CD4-positive, CD25-positive, alpha-beta regulatory T cell (primary cell): ENCODE measurements at regions not wholly inside any gene's neighbourhood (a gene's known extent, or its start where the extent isn't known, plus 50 kb on each side); places are given as distances from the start of the nearest gene placed in this dataset.

Source experiments
- ATAC-seq, 2 donors: fragments of 150-1000 bp; cut with Tn5 transposase; one replicate each; pipeline ENCODE4 v1.10.0; 2021; ENCODE audit warnings: low read depth in 2 of 2, moderate number of reproducible peaks in 2 of 2, moderate library complexity in 1 of 2
- DNase-seq, 3 donors: peaks; one replicate each; pipeline versions ENCODE4 v3.0.0 to v3.0.0-alpha.2; 2012 to 2022; ENCODE audit warnings: mixed read lengths in 1 of 3
- H3K27ac ChIP-seq: one replicate; pipeline ENCODE4 v1.7.0; 2013; ENCODE audit warnings: mild to moderate bottlenecking, low read length; ENCODE audit not compliant: insufficient read depth, poor library complexity, severe bottlenecking
- H3K27me3 ChIP-seq: one replicate; pipeline ENCODE4 v1.7.0; 2013; ENCODE audit warnings: low read length; ENCODE audit not compliant: control insufficient read depth, insufficient read depth
- H3K36me3 ChIP-seq: one replicate; pipeline ENCODE4 v1.7.0; 2013; ENCODE audit warnings: mild to moderate bottlenecking, low read length, moderate library complexity; ENCODE audit not compliant: control insufficient read depth, insufficient read depth
- H3K4me1 ChIP-seq: 2 replicates; pipeline ENCODE4 v1.7.0; 2013; ENCODE audit warnings: mild to moderate bottlenecking, low read length; ENCODE audit not compliant: insufficient read depth, control insufficient read depth, poor library complexity, severe bottlenecking
- H3K4me3 ChIP-seq: one replicate; pipeline ENCODE4 v1.7.0; 2013; ENCODE audit warnings: low read depth, mild to moderate bottlenecking, low read length, moderate library complexity
- H3K9me3 ChIP-seq, 2 experiments: 1 replicate in 1 of 2; 2 replicates in 1 of 2; pipeline ENCODE4 v1.7.0; 2013; ENCODE audit warnings: low read length in 2 of 2, mild to moderate bottlenecking in 1 of 2, moderate library complexity in 1 of 2; ENCODE audit not compliant: control insufficient read depth in 2 of 2
- H3K27ac Mint-ChIP-seq, 3 donors: one replicate each; pipeline ENCODE4 v1.8.0; 2020 to 2022; ENCODE audit warnings: mild to moderate bottlenecking in 3 of 3, mixed read lengths in 3 of 3, moderate library complexity in 2 of 3
- H3K27me3 Mint-ChIP-seq: one replicate; pipeline ENCODE4 v1.8.0; 2022; ENCODE audit warnings: mild to moderate bottlenecking, mixed read lengths
- H3K36me3 Mint-ChIP-seq: one replicate; pipeline ENCODE4 v1.8.0; 2020; ENCODE audit warnings: mixed read lengths
- H3K4me1 Mint-ChIP-seq, 4 donors: one replicate each; pipeline ENCODE4 v1.8.0; 2020 to 2022; ENCODE audit warnings: mixed read lengths in 4 of 4, mild to moderate bottlenecking in 1 of 4
- H3K4me3 Mint-ChIP-seq, 4 donors: one replicate each; pipeline ENCODE4 v1.8.0; 2020 to 2022; ENCODE audit warnings: mild to moderate bottlenecking in 4 of 4, mixed read lengths in 4 of 4, moderate library complexity in 3 of 4
- H3K9me3 Mint-ChIP-seq, 7 donors: one replicate each; pipeline ENCODE4 v1.8.0; 2020 to 2022; ENCODE audit warnings: mixed read lengths in 7 of 7, mild to moderate bottlenecking in 3 of 7, moderate library complexity in 2 of 7

DNA sequence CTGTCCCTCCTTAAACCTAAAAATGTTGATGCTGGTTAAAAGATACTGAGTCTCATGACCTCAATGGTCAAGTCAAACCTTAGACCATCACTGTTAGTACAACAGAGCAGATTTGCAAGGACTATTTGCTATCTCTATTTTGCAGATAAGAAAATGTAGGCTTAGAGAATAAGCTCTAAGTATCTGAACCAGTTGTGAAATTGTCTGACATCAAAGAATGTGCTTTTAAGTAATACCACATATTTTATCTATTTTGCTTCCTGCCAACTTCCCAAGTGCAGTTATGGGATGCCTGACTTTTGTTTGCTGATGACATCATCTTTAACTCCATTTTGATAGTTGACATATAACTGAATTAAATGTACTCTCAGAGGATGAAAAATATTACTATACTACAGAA is 83.6 kb upstream of the TMEM106B start:
- Mint-ChIP-seq H3K4me3 (no peak overlapping the region), H3K27ac (no peak overlapping the region), H3K4me1 (peaks cover 0 to 5% (median 1%) of the 10 kb centered on the region in 4 donors), H3K27me3 (no peaks in the 10 kb centered on the region), H3K9me3 (peaks cover 0 to 2% (median 0%) of the 10 kb centered on the region in 7 donors), H3K36me3 (no peaks in the 10 kb centered on the region)
- ATAC-seq (no peak), DNase-seq (no peak)
- H3K4me1 ChIP-seq = no peaks in the 10 kb centered on the region
- H3K9me3 ChIP-seq = no peaks in the 10 kb centered on the region
- H3K4me3 ChIP-seq = no peak overlapping the region
- H3K27me3 ChIP-seq = peaks cover 8% of the 10 kb centered on the region
- H3K27ac ChIP-seq = no peak overlapping the region
- no peaks in the 10 kb centered on the region for H3K36me3 ChIP-seq

DNA sequence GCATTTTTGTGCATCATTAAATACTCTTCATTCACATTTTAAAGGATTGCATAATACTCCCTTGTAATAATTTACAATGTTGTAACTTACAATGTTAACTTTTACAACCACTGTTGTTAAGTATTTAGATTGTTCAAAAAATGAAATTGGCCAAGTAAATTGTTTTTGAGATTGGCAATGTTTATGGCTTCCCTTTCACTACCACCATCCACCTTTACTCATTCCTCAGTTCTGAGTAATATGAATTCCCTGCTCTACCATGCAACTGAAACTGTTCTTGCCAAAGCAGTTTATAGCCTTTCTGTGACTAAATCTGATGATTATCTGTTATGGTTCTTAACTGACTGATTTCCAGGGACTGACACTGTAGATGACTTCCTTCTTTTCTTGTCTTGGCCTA is 80.5 kb upstream of the TMEM106B start:
- H3K27ac Mint-ChIP-seq = no peak overlapping the region
- no peak for DNase-seq
- no peak for ATAC-seq

DNA sequence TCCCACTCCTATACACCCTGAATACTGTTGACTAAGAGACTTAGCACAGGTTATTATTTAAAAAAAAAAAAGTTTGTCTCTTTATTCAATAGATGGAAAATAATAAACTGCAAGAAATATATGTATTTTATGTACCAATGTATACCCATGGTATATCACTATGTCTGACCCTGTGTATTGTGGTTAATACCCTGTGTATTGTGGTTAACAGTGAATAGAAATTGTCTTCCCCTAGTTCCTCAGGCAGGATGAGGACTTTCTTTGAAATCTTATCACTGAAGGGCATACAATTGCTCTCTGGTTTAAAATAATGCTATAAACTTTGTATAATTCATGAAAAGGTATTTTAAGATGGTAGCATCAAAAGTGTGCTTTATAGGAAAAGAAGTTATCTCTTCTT is 80.0 kb upstream of the TMEM106B start:
- H3K36me3 ChIP-seq = no peaks in the 10 kb centered on the region
- no peaks in the 10 kb centered on the region for H3K9me3 ChIP-seq
- H3K27ac Mint-ChIP-seq = no peak overlapping the region
- H3K9me3 Mint-ChIP-seq = peaks cover 0 to 5% (median 2%) of the 10 kb centered on the region in 7 donors
- H3K27me3 Mint-ChIP-seq = peaks cover 4% of the 10 kb centered on the region
- no peak overlapping the region for H3K27ac ChIP-seq
- no peak for DNase-seq
- H3K4me3 ChIP-seq = no peak overlapping the region
- H3K4me1 Mint-ChIP-seq = peaks cover 0 to 5% (median 1%) of the 10 kb centered on the region in 4 donors
- no peak for ATAC-seq
- no peaks in the 10 kb centered on the region for H3K4me1 ChIP-seq
- no peaks in the 10 kb centered on the region for H3K36me3 Mint-ChIP-seq
- H3K27me3 ChIP-seq = peaks cover 4% of the 10 kb centered on the region
- no peak overlapping the region for H3K4me3 Mint-ChIP-seq

More for the DNA sequence above, 80.5 kb upstream of the TMEM106B start:
- Mint-ChIP-seq H3K4me1 (peaks cover 0 to 5% (median 1%) of the 10 kb centered on the region in 4 donors), H3K9me3 (peaks cover 0 to 5% (median 2%) of the 10 kb centered on the region in 7 donors), H3K4me3 (no peak overlapping the region), H3K36me3 (no peaks in the 10 kb centered on the region), H3K27me3 (peaks cover 4% of the 10 kb centered on the region)
- Histone ChIP-seq H3K4me3 (no peak overlapping the region), H3K4me1 (no peaks in the 10 kb centered on the region), H3K9me3 (no peaks in the 10 kb centered on the region), H3K27me3 (peaks cover 4% of the 10 kb centered on the region), H3K27ac (no peak overlapping the region), H3K36me3 (no peaks in the 10 kb centered on the region)

DNA sequence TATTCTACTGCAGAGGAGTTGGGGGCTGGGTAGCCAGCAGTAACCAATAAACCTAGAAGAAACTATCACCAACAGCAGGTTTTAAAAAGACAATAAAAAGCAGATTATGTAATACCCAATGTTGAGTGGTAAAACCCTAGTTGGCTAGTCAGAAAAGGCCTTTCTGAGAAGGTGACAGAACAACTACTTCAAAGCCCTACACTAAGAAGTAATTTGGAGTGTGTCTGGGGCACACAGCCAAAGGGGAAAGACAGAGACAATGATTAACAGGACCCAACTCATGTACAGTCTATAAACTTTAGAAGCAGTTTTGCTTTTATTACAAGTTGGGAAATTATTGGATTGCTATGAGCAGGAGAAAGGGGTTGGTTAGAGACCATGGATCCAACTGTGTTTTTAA is 77.2 kb upstream of the TMEM106B start:
- H3K9me3 Mint-ChIP-seq = peaks cover 0 to 5% (median 2%) of the 10 kb centered on the region in 7 donors
- H3K27ac Mint-ChIP-seq = no peak overlapping the region
- no peaks in the 10 kb centered on the region for H3K4me1 ChIP-seq
- H3K4me1 Mint-ChIP-seq = peaks cover 0 to 5% (median 1%) of the 10 kb centered on the region in 4 donors
- H3K27me3 Mint-ChIP-seq = peaks cover 9% of the 10 kb centered on the region
- H3K27ac ChIP-seq = no peak overlapping the region
- no peaks in the 10 kb centered on the region for H3K9me3 ChIP-seq
- no peak overlapping the region for H3K4me3 Mint-ChIP-seq
- no peaks in the 10 kb centered on the region for H3K27me3 ChIP-seq
- DNase-seq (no peak), ATAC-seq (no peak)
- no peaks in the 10 kb centered on the region for H3K36me3 ChIP-seq
- H3K36me3 Mint-ChIP-seq = no peaks in the 10 kb centered on the region
- no peak overlapping the region for H3K4me3 ChIP-seq

DNA sequence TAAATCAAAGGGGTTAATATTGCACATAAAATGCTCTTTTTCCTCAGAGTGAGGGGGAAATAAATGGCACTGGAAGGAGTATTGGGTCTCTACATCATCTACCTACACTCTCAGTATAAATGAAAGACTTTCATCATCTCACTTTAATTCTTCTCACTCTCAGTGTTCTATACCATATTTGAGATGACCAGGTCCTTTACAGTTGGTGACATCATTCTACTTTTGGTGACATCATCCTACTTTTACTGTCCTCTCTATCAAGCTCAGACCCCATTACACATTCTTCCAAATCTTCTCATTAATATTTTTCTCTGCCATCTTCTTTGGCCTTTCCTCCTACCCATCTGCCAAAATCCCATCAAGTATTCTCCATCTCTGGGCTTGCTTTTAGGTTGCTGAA is 74.6 kb upstream of the TMEM106B start:
- Mint-ChIP-seq H3K27ac (peak overlapping the region in 1 of 3 donors; percentile 60), H3K27me3 (peaks cover 13% of the 10 kb centered on the region), H3K9me3 (peaks cover 0 to 5% (median 2%) of the 10 kb centered on the region in 7 donors), H3K36me3 (no peaks in the 10 kb centered on the region), H3K4me3 (no peak overlapping the region), H3K4me1 (peaks cover 0 to under 1% (median under 1%) of the 10 kb centered on the region in 4 donors)
- Histone ChIP-seq H3K27me3 (no peaks in the 10 kb centered on the region), H3K27ac (no peak overlapping the region), H3K9me3 (no peaks in the 10 kb centered on the region), H3K4me1 (no peaks in the 10 kb centered on the region), H3K36me3 (no peaks in the 10 kb centered on the region), H3K4me3 (no peak overlapping the region)
- DNase-seq (no peak), ATAC-seq (no peak)

DNA sequence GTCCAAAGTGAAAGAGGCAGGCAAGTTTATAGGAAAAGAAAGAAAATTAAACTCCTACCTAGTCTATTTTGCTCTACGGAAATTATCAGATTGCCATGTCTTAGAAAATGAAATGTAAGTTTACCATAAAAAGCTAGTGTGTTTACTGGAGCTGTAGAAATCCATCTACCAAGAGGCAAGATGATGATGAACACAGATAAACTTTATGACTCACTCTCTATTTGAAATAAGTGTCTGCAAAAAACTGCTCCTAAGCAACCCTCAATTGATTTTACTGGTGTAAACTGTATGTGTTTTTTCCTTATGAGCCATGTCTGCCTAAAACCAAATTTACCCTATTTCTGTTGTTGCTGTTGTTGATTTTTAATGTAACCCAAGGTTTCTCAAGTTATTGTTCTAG is 73.8 kb upstream of the TMEM106B start:
- ATAC-seq (no peak), DNase-seq (no peak)
- Mint-ChIP-seq H3K9me3 (peaks cover 0 to 5% (median 2%) of the 10 kb centered on the region in 7 donors), H3K4me1 (no peaks in the 10 kb centered on the region), H3K27me3 (peaks cover 13% of the 10 kb centered on the region), H3K27ac (no peak overlapping the region), H3K36me3 (no peaks in the 10 kb centered on the region), H3K4me3 (no peak overlapping the region)
- Histone ChIP-seq H3K4me3 (no peak overlapping the region), H3K27ac (no peak overlapping the region), H3K9me3 (no peaks in the 10 kb centered on the region), H3K36me3 (no peaks in the 10 kb centered on the region), H3K4me1 (no peaks in the 10 kb centered on the region), H3K27me3 (no peaks in the 10 kb centered on the region)

DNA sequence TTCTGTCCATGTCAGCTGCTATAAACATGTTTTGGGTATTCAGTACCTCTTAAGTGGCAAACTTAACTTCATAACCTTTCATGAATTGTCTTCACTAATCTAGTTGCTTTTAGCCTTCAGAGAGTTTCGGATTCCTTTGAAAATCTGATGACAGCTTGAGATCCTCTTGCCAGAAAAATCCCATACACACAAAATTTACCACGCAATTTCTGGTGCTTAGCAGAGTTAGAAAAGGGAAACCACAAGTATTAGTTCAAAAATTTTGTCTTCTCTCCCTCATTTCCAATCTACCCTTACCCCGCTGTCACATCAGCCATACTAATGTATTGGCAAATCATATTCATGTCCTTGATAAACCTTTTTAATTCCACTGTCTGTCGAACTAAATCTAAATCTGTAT is 72.7 kb upstream of the TMEM106B start:
- H3K27me3 Mint-ChIP-seq = peaks cover 13% of the 10 kb centered on the region
- Histone ChIP-seq H3K27me3 (no peaks in the 10 kb centered on the region), H3K4me1 (no peaks in the 10 kb centered on the region), H3K9me3 (no peaks in the 10 kb centered on the region), H3K4me3 (no peak overlapping the region), H3K27ac (no peak overlapping the region), H3K36me3 (no peaks in the 10 kb centered on the region)
- H3K4me3 Mint-ChIP-seq = no peak overlapping the region
- no peaks in the 10 kb centered on the region for H3K4me1 Mint-ChIP-seq
- peaks cover 0 to 2% (median 0%) of the 10 kb centered on the region in 7 donors for H3K9me3 Mint-ChIP-seq
- H3K36me3 Mint-ChIP-seq = no peaks in the 10 kb centered on the region
- no peak for ATAC-seq
- no peak for DNase-seq
- H3K27ac Mint-ChIP-seq = no peak overlapping the region

DNA sequence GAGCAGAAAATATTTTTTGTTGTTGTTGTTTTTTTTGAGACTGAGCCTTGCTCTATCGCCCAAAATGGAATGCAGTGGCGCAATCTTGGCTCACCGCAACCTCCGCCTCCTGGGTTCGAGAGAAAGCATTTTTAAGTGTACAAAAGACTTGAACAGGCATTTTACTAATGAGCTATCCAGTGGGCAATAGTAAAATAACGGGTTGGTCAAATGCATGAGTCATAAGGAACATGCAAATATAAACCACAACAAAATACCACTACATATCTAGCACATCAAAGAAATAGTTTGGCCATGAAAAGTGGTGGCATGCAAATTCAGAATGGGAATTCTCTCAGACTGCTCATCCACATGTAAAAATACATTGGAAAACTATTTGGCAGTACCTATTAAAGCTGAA is 71.7 kb upstream of the TMEM106B start:
- DNase-seq (no peak), ATAC-seq (no peak)
- Mint-ChIP-seq H3K4me1 (no peaks in the 10 kb centered on the region), H3K27me3 (peaks cover 13% of the 10 kb centered on the region), H3K4me3 (no peak overlapping the region), H3K27ac (no peak overlapping the region), H3K9me3 (peaks cover 0 to 8% (median 0%) of the 10 kb centered on the region in 7 donors), H3K36me3 (no peaks in the 10 kb centered on the region)
- no peak overlapping the region for H3K4me3 ChIP-seq
- no peaks in the 10 kb centered on the region for H3K27me3 ChIP-seq
- H3K9me3 ChIP-seq = no peaks in the 10 kb centered on the region
- no peaks in the 10 kb centered on the region for H3K36me3 ChIP-seq
- no peak overlapping the region for H3K27ac ChIP-seq
- H3K4me1 ChIP-seq = no peaks in the 10 kb centered on the region
